ENCODE measurements at regions not wholly inside any gene's neighbourhood (a gene's known extent, or its start where the extent isn't known, plus 50 kb on each side); places are given as distances from the start of the nearest gene placed in this dataset.

DNA sequence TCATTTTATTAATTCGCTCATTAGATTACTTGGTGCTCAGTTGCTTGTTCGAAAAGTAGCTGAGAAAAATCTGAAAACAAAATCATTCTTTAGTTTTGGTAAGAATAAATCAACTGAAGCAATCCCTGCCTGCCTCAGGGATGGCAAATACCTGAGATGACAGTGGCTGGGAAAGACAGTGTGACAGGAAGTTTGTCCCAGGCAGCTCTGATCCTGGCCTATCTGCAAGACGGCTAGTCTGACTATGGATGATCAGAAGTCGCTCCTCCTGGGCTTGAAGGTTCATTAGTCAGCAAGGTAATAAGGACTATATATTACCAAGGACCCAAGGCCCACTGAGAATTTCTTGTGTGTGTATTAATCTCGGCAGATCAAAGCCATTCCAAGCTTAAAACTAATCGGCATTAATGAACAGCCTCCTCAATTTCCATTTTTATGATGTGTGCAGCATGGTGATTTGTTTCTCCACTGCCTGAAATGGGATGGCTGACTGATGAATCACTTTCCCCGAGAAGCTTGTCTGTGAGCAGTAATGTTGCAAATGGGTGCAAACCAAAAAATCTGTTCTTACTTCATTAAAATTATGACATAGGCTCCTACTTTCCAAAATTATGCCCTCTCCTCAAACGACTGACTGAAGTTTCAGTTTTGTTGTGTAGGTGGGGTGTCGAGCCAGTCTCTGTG lies 199.9 kb downstream of the ACTR3 start:
- TF ChIP-seq, protein P1, sequence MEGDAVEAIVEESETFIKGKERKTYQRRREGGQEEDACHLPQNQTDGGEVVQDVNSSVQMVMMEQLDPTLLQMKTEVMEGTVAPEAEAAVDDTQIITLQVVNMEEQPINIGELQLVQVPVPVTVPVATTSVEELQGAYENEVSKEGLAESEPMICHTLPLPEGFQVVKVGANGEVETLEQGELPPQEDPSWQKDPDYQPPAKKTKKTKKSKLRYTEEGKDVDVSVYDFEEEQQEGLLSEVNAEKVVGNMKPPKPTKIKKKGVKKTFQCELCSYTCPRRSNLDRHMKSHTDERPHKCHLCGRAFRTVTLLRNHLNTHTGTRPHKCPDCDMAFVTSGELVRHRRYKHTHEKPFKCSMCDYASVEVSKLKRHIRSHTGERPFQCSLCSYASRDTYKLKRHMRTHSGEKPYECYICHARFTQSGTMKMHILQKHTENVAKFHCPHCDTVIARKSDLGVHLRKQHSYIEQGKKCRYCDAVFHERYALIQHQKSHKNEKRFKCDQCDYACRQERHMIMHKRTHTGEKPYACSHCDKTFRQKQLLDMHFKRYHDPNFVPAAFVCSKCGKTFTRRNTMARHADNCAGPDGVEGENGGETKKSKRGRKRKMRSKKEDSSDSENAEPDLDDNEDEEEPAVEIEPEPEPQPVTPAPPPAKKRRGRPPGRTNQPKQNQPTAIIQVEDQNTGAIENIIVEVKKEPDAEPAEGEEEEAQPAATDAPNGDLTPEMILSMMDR (IDR thresholded peaks at IDR 0.05 in 4 of 5, conservative IDR thresholded peaks at IDR 0.05 in 1 of 5) = no peak
- no peak for TF ChIP-seq POLR2A (IDR thresholded peaks at IDR 0.05)

Data from gastrocnemius medialis (tissue), 4 donors.